ENCODE measurements at regions not wholly inside any gene's neighbourhood (a gene's known extent, or its start where the extent isn't known, plus 50 kb on each side); places are given as distances from the start of the nearest gene placed in this dataset.
"Not testable (repeated sequence)": the region's sequence is repeated elsewhere in the genome, so short reads cannot be mapped to it uniquely, and the experiment has no call there.

DNA sequence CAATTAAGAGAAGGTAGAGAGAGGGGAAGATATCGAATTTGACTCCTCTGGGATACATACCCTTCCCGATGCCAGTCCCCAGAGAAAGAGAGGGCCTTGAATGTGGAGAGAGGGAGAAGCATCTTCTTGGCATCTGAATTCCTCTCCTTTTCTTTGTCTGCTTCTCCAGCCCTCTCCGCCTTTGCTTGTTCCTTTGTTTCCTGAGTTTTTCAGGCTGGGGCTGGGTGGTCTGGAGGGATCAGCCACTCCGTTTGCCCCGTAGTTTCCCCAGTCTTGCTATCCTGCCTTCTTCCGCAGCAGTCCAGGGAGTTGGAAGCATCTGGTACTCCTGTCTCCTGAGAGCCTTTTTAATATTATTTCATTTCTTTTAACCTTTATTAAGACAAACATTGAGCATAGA, 107.1 kb upstream of the CADM1 start:
- Histone ChIP-seq H4K8ac (ENCODE audit: low read depth, low read length) (no peak overlapping the region), H3K79me1 (ENCODE audit: low read length) (no peaks in the 10 kb centered on the region), H4K12ac (ENCODE audit: low read depth, low read length) (no peak overlapping the region), H2AFZ (ENCODE audit: insufficient read depth, low read length, poor library complexity) (no peak overlapping the region), H3K4me3 (ENCODE audit: low read depth, low read length) (no peak overlapping the region), H3K18ac (ENCODE audit: low read length) (no peak overlapping the region), H3K23ac (ENCODE audit: low read length) (no peak overlapping the region), H3K27me3 (ENCODE audit: insufficient read depth, low read length) (no peaks in the 10 kb centered on the region), H2BK12ac (ENCODE audit: low read length) (no peak overlapping the region), H4K91ac (ENCODE audit: low read depth, low read length) (no peak overlapping the region), H3K9me3 (ENCODE audit: insufficient read depth, low read depth, low read length) (no peaks in the 10 kb centered on the region), H3K27ac (ENCODE audit: low read depth, low read length) (no peak overlapping the region), H3K4me1 (ENCODE audit: control insufficient read depth in 1 of 2, insufficient read depth in 2 of 2, low read length in 2 of 2) (peaks cover 2 to 7% of the 10 kb centered on the region in 2 experiments), H3K14ac (ENCODE audit: low read length) (no peak overlapping the region), H3K4me2 (ENCODE audit: low read length) (no peak overlapping the region), H2BK120ac (ENCODE audit: insufficient read depth, low read length, poor library complexity) (no peak overlapping the region), H2AK5ac (ENCODE audit: low read length) (no peak overlapping the region), H3K79me2 (ENCODE audit: control insufficient read depth, insufficient read depth, low read length, poor library complexity) (no peaks in the 10 kb centered on the region), H3K4ac (ENCODE audit: low read depth, low read length) (no peak overlapping the region), H3K9ac (ENCODE audit: low read length) (no peak overlapping the region), H3K36me3 (ENCODE audit: control insufficient read depth in 1 of 2, insufficient read depth in 2 of 2, low read length in 2 of 2) (no peaks in the 10 kb centered on the region), H2BK5ac (ENCODE audit: low read depth, low read length, poor library complexity) (no peak overlapping the region)
- WGBS (ENCODE audit: extremely low coverage, insufficient coverage, insufficient read length), result no CpG with 5 or more reads among the region's 6 CpGs
- DNase-seq, result no peak

DNA sequence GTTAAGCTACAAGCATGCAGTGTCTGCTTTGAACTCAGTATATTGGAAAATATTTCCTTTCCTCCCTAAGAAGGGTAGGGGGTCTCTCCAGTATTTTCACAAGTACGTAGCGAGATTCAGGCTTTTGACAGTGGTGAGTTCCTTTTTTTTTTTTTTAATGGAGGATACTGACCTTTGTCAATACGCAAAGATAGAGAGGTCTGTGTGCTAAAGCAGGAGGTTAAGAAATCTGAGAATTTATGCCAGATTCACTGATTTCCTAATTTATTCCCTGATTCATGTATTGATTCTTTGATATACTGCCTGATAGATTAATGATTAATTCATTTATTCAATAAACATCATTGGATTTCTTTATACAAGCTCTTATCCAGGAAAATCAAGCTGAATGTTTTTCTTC, 106.7 kb upstream of the CADM1 start:
- no CpG with 5 or more reads among the region's 3 CpGs for WGBS (ENCODE audit: extremely low coverage, insufficient coverage, insufficient read length)
- H2BK120ac ChIP-seq (ENCODE audit: insufficient read depth, low read length, poor library complexity), result no peak overlapping the region

DNA sequence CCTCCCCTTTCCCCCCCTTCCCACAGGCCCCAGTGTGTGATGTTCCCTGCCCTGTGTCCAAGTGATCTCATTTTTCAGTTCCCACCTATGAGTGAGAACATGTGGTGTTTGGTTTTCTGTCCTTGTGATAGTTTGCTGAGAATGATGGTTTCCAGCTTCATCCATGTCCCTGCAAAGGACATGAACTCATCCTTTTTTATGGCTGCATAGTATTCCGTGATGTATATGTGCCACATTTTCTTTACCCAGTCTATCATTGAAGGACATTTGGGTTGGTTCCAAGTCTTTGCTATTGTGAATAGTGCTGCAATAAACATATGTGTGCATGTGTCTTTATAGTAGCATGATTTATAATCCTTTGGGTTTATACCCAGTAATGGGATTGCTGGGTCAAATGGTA, 106.0 kb upstream of the CADM1 start:
- not testable (repeated sequence) for H2BK120ac ChIP-seq (ENCODE audit: insufficient read depth, low read length, poor library complexity); H3K9me3 ChIP-seq (ENCODE audit: insufficient read depth, low read depth, low read length); H4K8ac ChIP-seq (ENCODE audit: low read depth, low read length); H2AK5ac ChIP-seq (ENCODE audit: low read length); H3K18ac ChIP-seq (ENCODE audit: low read length); H3K27ac ChIP-seq (ENCODE audit: low read depth, low read length); H3K4me1 ChIP-seq (ENCODE audit: control insufficient read depth in 1 of 2, insufficient read depth in 2 of 2, low read length in 2 of 2); H2BK12ac ChIP-seq (ENCODE audit: low read length); DNase-seq; H3K14ac ChIP-seq (ENCODE audit: low read length); H2AFZ ChIP-seq (ENCODE audit: insufficient read depth, low read length, poor library complexity); H3K4me3 ChIP-seq (ENCODE audit: low read depth, low read length); H4K12ac ChIP-seq (ENCODE audit: low read depth, low read length); H3K9ac ChIP-seq (ENCODE audit: low read length); H3K4ac ChIP-seq (ENCODE audit: low read depth, low read length); H3K36me3 ChIP-seq (ENCODE audit: control insufficient read depth in 1 of 2, insufficient read depth in 2 of 2, low read length in 2 of 2); H3K27me3 ChIP-seq (ENCODE audit: insufficient read depth, low read length); H2BK5ac ChIP-seq (ENCODE audit: low read depth, low read length, poor library complexity); H4K91ac ChIP-seq (ENCODE audit: low read depth, low read length); H3K79me1 ChIP-seq (ENCODE audit: low read length); H3K79me2 ChIP-seq (ENCODE audit: control insufficient read depth, insufficient read depth, low read length, poor library complexity); H3K4me2 ChIP-seq (ENCODE audit: low read length); H3K23ac ChIP-seq (ENCODE audit: low read length)
- no CpG with 5 or more reads among the region's 1 CpG for WGBS (ENCODE audit: extremely low coverage, insufficient coverage, insufficient read length)

More for the DNA sequence above, 106.7 kb upstream of the CADM1 start:
- H3K9me3 ChIP-seq (ENCODE audit: insufficient read depth, low read depth, low read length), result no peaks in the 10 kb centered on the region
- no peak overlapping the region for H4K91ac ChIP-seq (ENCODE audit: low read depth, low read length)
- H2BK12ac ChIP-seq (ENCODE audit: low read length), result no peak overlapping the region
- H3K4me1 ChIP-seq (ENCODE audit: control insufficient read depth in 1 of 2, insufficient read depth in 2 of 2, low read length in 2 of 2), result peaks cover 2 to 7% of the 10 kb centered on the region in 2 experiments
- DNase-seq, result no peak
- no peak overlapping the region for H3K27ac ChIP-seq (ENCODE audit: low read depth, low read length)
- H3K4me3 ChIP-seq (ENCODE audit: low read depth, low read length), result no peak overlapping the region
- no peaks in the 10 kb centered on the region for H3K36me3 ChIP-seq (ENCODE audit: control insufficient read depth in 1 of 2, insufficient read depth in 2 of 2, low read length in 2 of 2)
- H3K18ac ChIP-seq (ENCODE audit: low read length), result no peak overlapping the region
- H3K27me3 ChIP-seq (ENCODE audit: insufficient read depth, low read length), result no peaks in the 10 kb centered on the region
- H3K4ac ChIP-seq (ENCODE audit: low read depth, low read length), result no peak overlapping the region
- H3K79me2 ChIP-seq (ENCODE audit: control insufficient read depth, insufficient read depth, low read length, poor library complexity), result no peaks in the 10 kb centered on the region
- H3K9ac ChIP-seq (ENCODE audit: low read length), result no peak overlapping the region
- H3K23ac ChIP-seq (ENCODE audit: low read length), result no peak overlapping the region
- no peak overlapping the region for H2BK5ac ChIP-seq (ENCODE audit: low read depth, low read length, poor library complexity)
- H3K4me2 ChIP-seq (ENCODE audit: low read length), result no peak overlapping the region
- H3K14ac ChIP-seq (ENCODE audit: low read length), result no peak overlapping the region
- no peak overlapping the region for H2AK5ac ChIP-seq (ENCODE audit: low read length)
- no peak overlapping the region for H4K8ac ChIP-seq (ENCODE audit: low read depth, low read length)
- H4K12ac ChIP-seq (ENCODE audit: low read depth, low read length), result no peak overlapping the region
- no peak overlapping the region for H2AFZ ChIP-seq (ENCODE audit: insufficient read depth, low read length, poor library complexity)
- no peaks in the 10 kb centered on the region for H3K79me1 ChIP-seq (ENCODE audit: low read length)

DNA sequence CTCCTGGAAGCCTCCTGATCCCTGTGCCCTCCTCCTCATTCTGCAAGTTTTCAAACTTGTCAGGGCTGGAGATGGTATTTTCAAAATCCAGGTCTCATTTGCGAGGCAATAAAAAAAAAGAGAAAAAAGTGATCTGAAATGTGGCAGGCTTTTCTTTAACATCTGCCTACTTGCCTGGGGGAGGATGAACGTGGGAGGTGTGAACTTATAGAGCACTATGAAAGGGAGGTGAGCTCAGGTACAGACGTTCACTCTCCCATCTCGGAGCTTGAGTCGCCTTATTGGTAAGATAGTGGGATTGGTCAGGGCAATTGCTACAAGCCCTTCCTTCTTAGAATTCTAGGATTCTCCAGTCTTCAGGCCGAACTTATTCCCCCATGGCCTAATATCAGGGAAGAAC, 104.8 kb upstream of the CADM1 start:
- no peaks in the 10 kb centered on the region for H3K9me3 ChIP-seq (ENCODE audit: insufficient read depth, low read depth, low read length)
- H3K4me3 ChIP-seq (ENCODE audit: low read depth, low read length), result no peak overlapping the region
- no peak overlapping the region for H2BK5ac ChIP-seq (ENCODE audit: low read depth, low read length, poor library complexity)
- no peak overlapping the region for H2AFZ ChIP-seq (ENCODE audit: insufficient read depth, low read length, poor library complexity)
- no peak overlapping the region for H3K9ac ChIP-seq (ENCODE audit: low read length)
- H3K27me3 ChIP-seq (ENCODE audit: insufficient read depth, low read length), result no peaks in the 10 kb centered on the region
- no peak overlapping the region for H3K4ac ChIP-seq (ENCODE audit: low read depth, low read length)
- H3K14ac ChIP-seq (ENCODE audit: low read length), result no peak overlapping the region
- no peak overlapping the region for H2BK12ac ChIP-seq (ENCODE audit: low read length)
- H3K36me3 ChIP-seq (ENCODE audit: control insufficient read depth in 1 of 2, insufficient read depth in 2 of 2, low read length in 2 of 2), result no peaks in the 10 kb centered on the region
- no peak overlapping the region for H4K91ac ChIP-seq (ENCODE audit: low read depth, low read length)
- H2BK120ac ChIP-seq (ENCODE audit: insufficient read depth, low read length, poor library complexity), result no peak overlapping the region
- H4K12ac ChIP-seq (ENCODE audit: low read depth, low read length), result no peak overlapping the region
- no peaks in the 10 kb centered on the region for H3K79me2 ChIP-seq (ENCODE audit: control insufficient read depth, insufficient read depth, low read length, poor library complexity)
- no peak overlapping the region for H3K23ac ChIP-seq (ENCODE audit: low read length)
- no peaks in the 10 kb centered on the region for H3K79me1 ChIP-seq (ENCODE audit: low read length)
- H3K4me1 ChIP-seq (ENCODE audit: control insufficient read depth in 1 of 2, insufficient read depth in 2 of 2, low read length in 2 of 2), result peaks cover 2 to 7% of the 10 kb centered on the region in 2 experiments
- H3K4me2 ChIP-seq (ENCODE audit: low read length), result no peak overlapping the region
- WGBS (ENCODE audit: extremely low coverage, insufficient coverage, insufficient read length), result no CpG with 5 or more reads among the region's 6 CpGs
- H3K18ac ChIP-seq (ENCODE audit: low read length), result no peak overlapping the region
- no peak overlapping the region for H4K8ac ChIP-seq (ENCODE audit: low read depth, low read length)
- no peak overlapping the region for H2AK5ac ChIP-seq (ENCODE audit: low read length)
- H3K27ac ChIP-seq (ENCODE audit: low read depth, low read length), result no peak overlapping the region
- no peak for DNase-seq

Measured in trophoblast cell (in vitro differentiated cells and primary cell).